Mesenchymal stem cell (in vitro differentiated cells and primary cell): ENCODE measurements at regions not wholly inside any gene's neighbourhood (a gene's known extent, or its start where the extent isn't known, plus 50 kb on each side); places are given as distances from the start of the nearest gene placed in this dataset.
A peak's percentile ranks its signal among the peaks of the same experiment; 100 is the strongest.

Experiments
- DNase-seq: peaks from one replicate; pipeline ENCODE4 v3.0.0-alpha.2; 2013
- H2AFZ ChIP-seq: one replicate; pipeline ENCODE4 v1.6.1; 2013; ENCODE audit warnings: low read depth, mild to moderate bottlenecking, control low read depth, inconsistent platforms, low read length, moderate library complexity
- H2AK5ac ChIP-seq: 2 replicates; pipeline ENCODE4 v1.6.1; 2013; ENCODE audit warnings: low read length, moderate library complexity, mild to moderate bottlenecking, inconsistent platforms; ENCODE audit not compliant: severe bottlenecking
- H2BK120ac ChIP-seq: one replicate; pipeline ENCODE4 v1.6.1; 2013; ENCODE audit warnings: low read depth, mild to moderate bottlenecking, inconsistent platforms, low read length, moderate library complexity
- H2BK12ac ChIP-seq, 2 experiments: one replicate each; pipeline ENCODE4 v1.6.1; 2013; ENCODE audit warnings: inconsistent platforms in 2 of 2, low read length in 2 of 2, mild to moderate bottlenecking in 2 of 2, moderate library complexity in 2 of 2, control low read depth in 1 of 2
- H2BK15ac ChIP-seq: one replicate; pipeline ENCODE4 v1.6.1; 2013; ENCODE audit warnings: mild to moderate bottlenecking, low read depth, inconsistent platforms; ENCODE audit not compliant: poor library complexity, severe bottlenecking
- H2BK5ac ChIP-seq: 2 replicates; pipeline ENCODE4 v1.6.1; 2013; ENCODE audit warnings: low read depth, mild to moderate bottlenecking, low read length, control low read depth, inconsistent platforms; ENCODE audit not compliant: poor library complexity, severe bottlenecking
- H3K14ac ChIP-seq, 2 experiments: one replicate each; pipeline ENCODE4 v1.6.1; 2013; ENCODE audit warnings: inconsistent platforms in 2 of 2, low read length in 2 of 2, control low read depth in 1 of 2, mild to moderate bottlenecking in 1 of 2, moderate library complexity in 1 of 2
- H3K18ac ChIP-seq, 2 experiments: one replicate each; pipeline ENCODE4 v1.6.1; 2013; ENCODE audit warnings: inconsistent platforms in 2 of 2, low read length in 2 of 2, control low read depth in 1 of 2, low read depth in 1 of 2, mild to moderate bottlenecking in 1 of 2
- H3K23ac ChIP-seq, 2 experiments: one replicate each; pipeline ENCODE4 v1.6.1; 2013; ENCODE audit warnings: inconsistent platforms in 2 of 2, low read length in 2 of 2, mild to moderate bottlenecking in 2 of 2, moderate library complexity in 2 of 2, control low read depth in 1 of 2
- H3K27ac ChIP-seq: 2 replicates; pipeline ENCODE4 v1.5.1; 2013; ENCODE audit warnings: mild to moderate bottlenecking, moderate library complexity, low read length, control low read depth, inconsistent platforms; ENCODE audit not compliant: poor library complexity, severe bottlenecking
- H3K27me3 ChIP-seq, 2 experiments: 2 replicates each; pipeline versions ENCODE4 v1.6.1 to v1.7.0; 2013; ENCODE audit warnings: low read length in 2 of 2, mild to moderate bottlenecking in 2 of 2, moderate library complexity in 2 of 2, control low read depth in 1 of 2, inconsistent platforms in 1 of 2; ENCODE audit not compliant: control insufficient read depth in 1 of 2, insufficient read depth in 1 of 2
- H3K36me3 ChIP-seq, 2 experiments: 2 replicates each; pipeline versions ENCODE4 v1.6.1 to v1.7.0; 2013; ENCODE audit warnings: low read length in 2 of 2, control low read depth in 1 of 2, inconsistent platforms in 1 of 2, low read depth in 1 of 2, mild to moderate bottlenecking in 1 of 2; ENCODE audit not compliant: insufficient read depth in 2 of 2, control insufficient read depth in 1 of 2
- H3K4ac ChIP-seq, 2 experiments: one replicate each; pipeline ENCODE4 v1.6.1; 2013; ENCODE audit warnings: inconsistent platforms in 2 of 2, low read length in 2 of 2, mild to moderate bottlenecking in 2 of 2, moderate library complexity in 2 of 2, control low read depth in 1 of 2, low read depth in 1 of 2
- H3K4me1 ChIP-seq: 2 replicates; pipeline ENCODE4 v1.6.1; 2013; ENCODE audit warnings: low read depth, low read length, control low read depth; ENCODE audit not compliant: control insufficient read depth, insufficient read depth
- H3K4me2 ChIP-seq: 2 replicates; pipeline ENCODE4 v1.6.1; 2013; ENCODE audit warnings: low read length, mild to moderate bottlenecking, inconsistent platforms; ENCODE audit not compliant: poor library complexity, severe bottlenecking
- H3K4me3 ChIP-seq, 2 experiments: 2 replicates each; pipeline versions ENCODE4 v1.5.1 to v1.7.0; 2013; ENCODE audit warnings: low read length in 2 of 2, mild to moderate bottlenecking in 2 of 2, control low read depth in 1 of 2, low read depth in 1 of 2; ENCODE audit not compliant: insufficient read depth in 1 of 2
- H3K79me1 ChIP-seq: replicated peaks from 2 replicates; pipeline ENCODE4 v1.6.1; 2013; ENCODE audit warnings: mild to moderate bottlenecking, control low read depth, low read length, inconsistent platforms; ENCODE audit not compliant: poor library complexity, severe bottlenecking
- H3K9ac ChIP-seq: 2 replicates; pipeline ENCODE4 v1.7.0; 2013; ENCODE audit warnings: mild to moderate bottlenecking, low read length, moderate library complexity
- H3K9me3 ChIP-seq: 2 replicates; pipeline ENCODE4 v1.7.0; 2013; ENCODE audit warnings: mild to moderate bottlenecking, low read length; ENCODE audit not compliant: control insufficient read depth
- H4K8ac ChIP-seq: one replicate; pipeline ENCODE4 v1.6.1; 2013; ENCODE audit warnings: inconsistent platforms, mild to moderate bottlenecking, low read length, moderate library complexity
- H4K91ac ChIP-seq: one replicate; pipeline ENCODE4 v1.6.1; 2013; ENCODE audit warnings: mild to moderate bottlenecking, low read length, inconsistent platforms
- WGBS: methylation state at CpG from one replicate; pipeline ENCODE4 v1.1.7; 2013; ENCODE audit warnings: mixed read lengths; 5-methylcytosine and 5-hydroxymethylcytosine counted together

- Histone ChIP-seq H3K4me2 (no peak overlapping the region), H3K36me3 (no peaks in the 10 kb centered on the region), H3K27ac (no peak overlapping the region), H3K9me3 (no peaks in the 10 kb centered on the region), H2BK120ac (no peak overlapping the region), H2BK5ac (no peak overlapping the region), H2AFZ (no peak overlapping the region), H3K14ac (no peak overlapping the region), H4K8ac (no peak overlapping the region), H3K23ac (no peak overlapping the region), H3K9ac (no peak overlapping the region), H4K91ac (no peak overlapping the region), H3K4me3 (no peak overlapping the region), H2AK5ac (no peak overlapping the region), H3K4me1 (peaks cover 2% of the 10 kb centered on the region), H3K18ac (no peak overlapping the region), H3K4ac (no peak overlapping the region), H3K79me1 (no peaks in the 10 kb centered on the region), H2BK15ac (peak overlapping the region; percentile 1), H2BK12ac (no peak overlapping the region), H3K27me3 (peaks cover 0 to 46% of the 10 kb centered on the region in 2 experiments)
- WGBS, result 65% methylated on average over 4 of the region's 4 CpGs
- no peak for DNase-seq
These were observed 401.0 kb upstream of the SLC24A2 start for GRCh38 chr9:20189871-20190270.

DNA sequence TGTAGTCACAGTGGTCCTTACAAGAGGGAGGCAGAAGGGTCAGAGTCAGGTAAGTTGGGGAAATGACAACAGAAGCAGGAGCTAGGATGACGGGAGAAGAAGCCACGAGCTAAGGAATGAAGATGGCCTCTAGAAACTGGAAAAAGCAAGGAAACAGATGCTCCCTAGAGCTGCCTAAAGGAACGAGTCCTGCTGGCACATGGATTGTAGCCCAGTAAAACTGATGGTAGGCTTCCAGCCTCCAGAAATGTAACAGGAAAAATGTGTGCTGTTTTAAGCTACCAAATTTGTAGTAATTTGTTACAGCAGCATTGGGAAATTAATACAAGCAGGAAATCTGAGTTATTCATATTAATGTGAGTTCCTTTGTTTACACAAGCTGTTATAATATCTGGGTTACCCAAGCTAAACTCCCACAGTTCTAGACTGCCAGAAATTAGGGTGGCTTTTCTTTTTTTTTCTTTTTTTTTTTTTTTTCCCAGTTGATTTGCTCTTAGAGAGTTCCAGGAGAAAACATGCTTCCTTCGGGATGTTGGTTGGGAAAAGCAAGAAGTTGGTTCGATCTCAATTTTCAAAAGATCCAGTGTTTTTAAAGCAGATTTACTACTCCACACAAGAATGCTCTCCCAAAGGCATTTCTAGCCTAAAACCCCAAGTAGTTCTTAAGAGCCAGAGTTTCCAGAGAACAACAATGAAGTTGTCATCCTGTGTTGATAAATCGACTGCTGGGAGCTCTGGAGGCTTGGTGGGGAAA is 400.0 kb upstream of the SLC24A2 start:
- Histone ChIP-seq H3K36me3 (no peaks in the 10 kb centered on the region), H2BK15ac (no peak overlapping the region), H3K9me3 (no peaks in the 10 kb centered on the region), H3K4me3 (no peak overlapping the region), H3K27ac (no peak overlapping the region), H2BK5ac (no peak overlapping the region), H3K27me3 (peaks cover 0 to 46% of the 10 kb centered on the region in 2 experiments), H3K18ac (no peak overlapping the region), H2AFZ (no peak overlapping the region), H3K4ac (no peak overlapping the region), H3K4me2 (no peak overlapping the region), H2AK5ac (no peak overlapping the region), H3K4me1 (peaks cover 2% of the 10 kb centered on the region), H3K23ac (no peak overlapping the region), H4K8ac (no peak overlapping the region), H3K9ac (no peak overlapping the region), H3K79me1 (no peaks in the 10 kb centered on the region), H2BK120ac (no peak overlapping the region), H4K91ac (no peak overlapping the region), H2BK12ac (no peak overlapping the region), H3K14ac (no peak overlapping the region)
- DNase-seq, result no peak
- 84% methylated on average over 5 of the region's 6 CpGs for WGBS

GRCh38 chr9:20187318-20187717 is 398.5 kb upstream of the SLC24A2 start:
- Histone ChIP-seq H3K9ac (no peak overlapping the region), H2BK15ac (no peak overlapping the region), H3K27ac (no peak overlapping the region), H3K27me3 (peaks cover 0 to 53% of the 10 kb centered on the region in 2 experiments), H3K18ac (no peak overlapping the region), H3K79me1 (no peaks in the 10 kb centered on the region), H3K14ac (no peak overlapping the region), H2BK5ac (no peak overlapping the region), H3K4me2 (no peak overlapping the region), H2BK120ac (no peak overlapping the region), H2AK5ac (no peak overlapping the region), H2AFZ (no peak overlapping the region), H3K4ac (no peak overlapping the region), H3K4me3 (no peak overlapping the region), H3K9me3 (no peaks in the 10 kb centered on the region), H3K4me1 (peaks cover 2% of the 10 kb centered on the region), H4K8ac (no peak overlapping the region), H4K91ac (no peak overlapping the region), H3K23ac (no peak overlapping the region), H3K36me3 (no peaks in the 10 kb centered on the region), H2BK12ac (no peak overlapping the region)
- no peak for DNase-seq
- 44% methylated on average over 2 of the region's 2 CpGs for WGBS

DNA sequence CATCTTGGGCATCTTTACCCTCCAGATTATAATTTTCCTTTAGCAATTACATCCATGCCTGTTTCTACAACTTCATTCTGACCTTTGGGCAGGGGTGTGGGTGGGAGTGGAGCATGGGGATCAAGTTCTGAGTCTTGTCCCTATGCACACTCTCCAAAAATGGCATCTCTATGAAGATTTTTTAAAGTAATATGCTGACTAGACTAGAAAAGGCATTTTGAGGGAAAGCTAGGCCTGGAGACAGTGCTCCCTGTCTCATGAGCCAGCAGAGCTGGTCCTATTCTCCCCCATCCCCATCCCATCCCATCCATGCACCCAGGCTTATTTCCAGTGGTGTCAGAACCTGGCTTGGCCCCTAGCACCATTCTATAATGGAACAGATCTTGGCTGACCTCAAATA is 398.0 kb upstream of the SLC24A2 start:
- Histone ChIP-seq H2BK15ac (no peak overlapping the region), H3K27me3 (peaks cover 0 to 53% of the 10 kb centered on the region in 2 experiments), H3K14ac (no peak overlapping the region), H3K9me3 (no peaks in the 10 kb centered on the region), H4K8ac (no peak overlapping the region), H3K4me1 (peaks cover 2% of the 10 kb centered on the region), H2AK5ac (no peak overlapping the region), H3K4me2 (no peak overlapping the region), H3K36me3 (no peaks in the 10 kb centered on the region), H4K91ac (no peak overlapping the region), H3K9ac (no peak overlapping the region), H3K4me3 (no peak overlapping the region), H2BK120ac (no peak overlapping the region), H3K79me1 (no peaks in the 10 kb centered on the region), H3K27ac (no peak overlapping the region), H2BK12ac (no peak overlapping the region), H2BK5ac (no peak overlapping the region), H3K23ac (no peak overlapping the region), H2AFZ (no peak overlapping the region), H3K18ac (no peak overlapping the region), H3K4ac (no peak overlapping the region)
- no peak for DNase-seq
